Liver (tissue), 8 donors: ENCODE measurements at regions not wholly inside any gene's neighbourhood (a gene's known extent, or its start where the extent isn't known, plus 50 kb on each side); places are given as distances from the start of the nearest gene placed in this dataset.

Experiments
- DNase-seq: peaks from one replicate; pipeline ENCODE4 v3.0.0-alpha.2; 2017; ENCODE audit warnings: low spot score
- H3K27ac ChIP-seq, 2 donors: one replicate each; pipeline ENCODE4 v1.7.0; 2013; ENCODE audit warnings: inconsistent platforms in 2 of 2, low read length in 2 of 2, control low read depth in 1 of 2, low read depth in 1 of 2, mild to moderate bottlenecking in 1 of 2
- H3K27me3 ChIP-seq, 4 donors: one replicate each; pipeline versions ENCODE4 v1.6.1 to v1.7.0; 2013; ENCODE audit warnings: low read length in 3 of 4, inconsistent platforms in 1 of 4, mild to moderate bottlenecking in 1 of 4, moderate library complexity in 1 of 4; ENCODE audit not compliant: control insufficient read depth in 4 of 4, insufficient read depth in 4 of 4
- H3K36me3 ChIP-seq, 4 donors: one replicate each; pipeline versions ENCODE4 v1.6.1 to v1.7.0; 2013; ENCODE audit warnings: low read length in 3 of 4, mild to moderate bottlenecking in 3 of 4, low read depth in 1 of 4, moderate library complexity in 1 of 4; ENCODE audit not compliant: control insufficient read depth in 4 of 4, insufficient read depth in 3 of 4
- H3K4me1 ChIP-seq, 4 donors: one replicate each; pipeline versions ENCODE4 v1.6.1 to v1.7.0; 2013; ENCODE audit warnings: low read length in 3 of 4, mild to moderate bottlenecking in 3 of 4, moderate library complexity in 1 of 4; ENCODE audit not compliant: control insufficient read depth in 4 of 4, insufficient read depth in 4 of 4
- H3K4me3 ChIP-seq, 3 donors: one replicate each; pipeline versions ENCODE4 v1.6.1 to v1.7.0; 2013; ENCODE audit warnings: low read length in 3 of 3, control low read depth in 1 of 3, low read depth in 1 of 3, mild to moderate bottlenecking in 1 of 3
- H3K9ac ChIP-seq, 2 donors: one replicate each; pipeline ENCODE4 v1.7.0; 2013; ENCODE audit warnings: low read length in 2 of 2, mild to moderate bottlenecking in 2 of 2, moderate library complexity in 2 of 2, control low read depth in 1 of 2, low read depth in 1 of 2
- H3K9me3 ChIP-seq, 4 donors: one replicate each; pipeline versions ENCODE4 v1.6.1 to v1.7.0; 2013; ENCODE audit warnings: low read length in 3 of 4; ENCODE audit not compliant: control insufficient read depth in 4 of 4
- ATF3 ChIP-seq: IDR thresholded peaks from 2 replicates; pipeline ENCODE4 v1.6.1; 2016; ENCODE audit warnings: antibody characterized with exemption
- CTCF ChIP-seq: fragments of 150-350 bp; IDR thresholded peaks from 2 replicates; pipeline ENCODE4 v1.5.1; 2017; ENCODE audit warnings: improper control_type of control experiment, low read depth, low read length; ENCODE audit not compliant: missing input control
- EGR1 ChIP-seq, 2 donors: IDR thresholded peaks; 2 replicates each; pipeline ENCODE4 v1.6.1; 2016 to 2018; ENCODE audit warnings: antibody characterized with exemption in 2 of 2, low read depth in 2 of 2
- FOXA1 ChIP-seq: IDR thresholded peaks from 2 replicates; pipeline ENCODE4 v1.6.1; 2016; ENCODE audit warnings: antibody characterized with exemption
- FOXA2 ChIP-seq: IDR thresholded peaks from 2 replicates; pipeline ENCODE4 v1.6.1; 2016; ENCODE audit warnings: antibody characterized with exemption
- GABPA ChIP-seq, 2 donors: IDR thresholded peaks in 1 of 2; conservative IDR thresholded peaks in 1 of 2; 2 replicates each; pipeline ENCODE4 v1.6.1; 2016; ENCODE audit warnings: antibody characterized with exemption in 2 of 2, mild to moderate bottlenecking in 1 of 2, moderate library complexity in 1 of 2
- HNF4A ChIP-seq, 2 donors: conservative IDR thresholded peaks; 2 replicates each; pipeline ENCODE4 v1.6.1; 2016; ENCODE audit warnings: antibody characterized with exemption in 2 of 2, mild to moderate bottlenecking in 2 of 2
- HNF4G ChIP-seq: IDR thresholded peaks from 2 replicates; pipeline ENCODE4 v1.6.1; 2016; ENCODE audit warnings: antibody characterized with exemption
- JUND ChIP-seq, 2 donors: IDR thresholded peaks; 2 replicates each; pipeline ENCODE4 v1.6.1; 2016; ENCODE audit warnings: antibody characterized with exemption in 2 of 2
- MAX ChIP-seq: IDR thresholded peaks from 2 replicates; pipeline ENCODE4 v1.6.1; 2016; ENCODE audit warnings: antibody characterized with exemption
- NR2F2 ChIP-seq: IDR thresholded peaks from 2 replicates; pipeline ENCODE4 v1.6.1; 2016; ENCODE audit warnings: antibody characterized with exemption
- RAD21 ChIP-seq, 2 donors: IDR thresholded peaks; 2 replicates each; pipeline ENCODE4 v1.6.1; 2016; ENCODE audit warnings: antibody characterized with exemption in 2 of 2, mild to moderate bottlenecking in 2 of 2
- REST ChIP-seq: IDR thresholded peaks from 2 replicates; pipeline ENCODE4 v1.6.1; 2016; ENCODE audit warnings: antibody characterized with exemption, mild to moderate bottlenecking
- RXRA ChIP-seq, 2 donors: IDR thresholded peaks; 2 replicates each; pipeline ENCODE4 v1.6.1; 2017 to 2018; ENCODE audit warnings: antibody characterized with exemption in 2 of 2, mild to moderate bottlenecking in 1 of 2
- SP1 ChIP-seq: IDR thresholded peaks from 2 replicates; pipeline ENCODE4 v1.6.1; 2018; ENCODE audit warnings: antibody characterized with exemption, mild to moderate bottlenecking
- TAF1 ChIP-seq: conservative IDR thresholded peaks from 2 replicates; pipeline ENCODE4 v1.6.1; 2016; ENCODE audit warnings: antibody characterized with exemption, mild to moderate bottlenecking
- YY1 ChIP-seq: IDR thresholded peaks from 2 replicates; pipeline ENCODE4 v1.6.1; 2016; ENCODE audit warnings: antibody characterized with exemption, mild to moderate bottlenecking
- ZBTB33 ChIP-seq: IDR thresholded peaks from 2 replicates; pipeline ENCODE4 v1.6.1; 2016; ENCODE audit warnings: antibody characterized with exemption
- WGBS: extraction: QIAGEN DNeasy Blood & Tissue Kit; methylation state at CpG from one replicate; pipeline ENCODE4 v1.1.7; 2013; 5-methylcytosine and 5-hydroxymethylcytosine counted together
- donor health status: healthy.
- donor health status: healthy.
- donor health status: healthy.
- donor health status: healthy.
- donor health status: healthy.

- H3K4me3 ChIP-seq = no peak overlapping the region
- no peak overlapping the region for H3K27ac ChIP-seq
- no peaks in the 10 kb centered on the region for H3K4me1 ChIP-seq
- WGBS = 78% methylated on average over 5 of the region's 5 CpGs
- no peak for DNase-seq
- TF ChIP-seq ATF3 (no peak), HNF4G (no peak), RAD21 (IDR thresholded peaks at IDR 0.05) (no peak), MAX (no peak), ZBTB33 (no peak), FOXA1 (no peak), CTCF (no peak), JUND (IDR thresholded peaks at IDR 0.05) (no peak), NR2F2 (no peak), TAF1 (no peak), EGR1 (IDR thresholded peaks at IDR 0.05; ENCODE audit: low read depth in 2 of 2) (no peak), YY1 (no peak), FOXA2 (no peak), SP1 (no peak), HNF4A (conservative IDR thresholded peaks at IDR 0.05) (no peak), RXRA (IDR thresholded peaks at IDR 0.05) (no peak), GABPA (IDR thresholded peaks at IDR 0.05 in 1 of 2, conservative IDR thresholded peaks at IDR 0.05 in 1 of 2) (no peak), REST (no peak)
- no peaks in the 10 kb centered on the region for H3K27me3 ChIP-seq
- no peak overlapping the region for H3K9ac ChIP-seq
- H3K36me3 ChIP-seq = no peaks in the 10 kb centered on the region
- no peaks in the 10 kb centered on the region for H3K9me3 ChIP-seq
These were observed 474.2 kb downstream of the PIK3C3 start for GRCh38 chr18:42429196-42429595.
